Naive thymus-derived CD4-positive, alpha-beta T cell (primary cell): ENCODE measurements at regions not wholly inside any gene's neighbourhood (a gene's known extent, or its start where the extent isn't known, plus 50 kb on each side); places are given as distances from the start of the nearest gene placed in this dataset.

Experiments
- ATAC-seq: fragments of 150-1000 bp; cut with Tn5 transposase; 2 replicates; pipeline ENCODE4 v1.10.0; 2021; ENCODE audit warnings: mild to moderate bottlenecking, moderate library complexity
- CTCF ChIA-PET: fragments of 350-600 bp; sonication (Branson Sonifier 250); formaldehyde crosslinking; loops from one replicate; lab custom pipeline; 2021; ENCODE audit warnings: antibody characterized with exemption; lab: Charles Lee
- POLR2A ChIA-PET: fragments of 350-600 bp; sonication (Branson Sonifier 250); formaldehyde crosslinking; loops from one replicate; lab custom pipeline; 2021; ENCODE audit warnings: antibody characterized with exemption, inconsistent platforms; lab: Charles Lee
- DNase-seq, 9 donors: peaks; one replicate each; pipeline versions ENCODE4 v3.0.0 to v3.0.0-alpha.2; 2020 to 2022; ENCODE audit warnings: mixed read lengths in 1 of 9
- H3K27ac ChIP-seq: one replicate; pipeline ENCODE4 v1.7.0; 2013; ENCODE audit warnings: mild to moderate bottlenecking, low read depth, low read length, moderate library complexity
- H3K27me3 ChIP-seq, 2 donors: one replicate each; pipeline ENCODE4 v1.7.0; 2013; ENCODE audit warnings: low read length in 2 of 2, mild to moderate bottlenecking in 2 of 2, moderate library complexity in 2 of 2; ENCODE audit not compliant: control insufficient read depth in 2 of 2, insufficient read depth in 2 of 2
- H3K36me3 ChIP-seq, 3 experiments: 1 replicate in 2 of 3; 2 replicates in 1 of 3; pipeline ENCODE4 v1.7.0; 2013; ENCODE audit warnings: low read length in 3 of 3, mild to moderate bottlenecking in 3 of 3, moderate library complexity in 1 of 3; ENCODE audit not compliant: insufficient read depth in 3 of 3, control insufficient read depth in 2 of 3
- H3K4me1 ChIP-seq, 2 donors: one replicate each; pipeline ENCODE4 v1.7.0; 2013; ENCODE audit warnings: low read length in 2 of 2, mild to moderate bottlenecking in 2 of 2, moderate library complexity in 1 of 2; ENCODE audit not compliant: control insufficient read depth in 2 of 2, insufficient read depth in 2 of 2
- H3K4me3 ChIP-seq: 2 replicates; pipeline ENCODE4 v1.7.0; 2013; ENCODE audit warnings: mild to moderate bottlenecking, low read length
- H3K9me3 ChIP-seq, 3 experiments: 1 replicate in 2 of 3; 2 replicates in 1 of 3; pipeline ENCODE4 v1.7.0; 2013; ENCODE audit warnings: low read length in 3 of 3; ENCODE audit not compliant: control insufficient read depth in 2 of 3
- H3K27ac Mint-ChIP-seq, 9 donors: one replicate each; pipeline ENCODE4 v1.8.0; 2020 to 2022; ENCODE audit warnings: mixed read lengths in 9 of 9, mild to moderate bottlenecking in 8 of 9, moderate library complexity in 5 of 9, inconsistent platforms in 2 of 9
- H3K27me3 Mint-ChIP-seq, 5 donors: one replicate each; pipeline ENCODE4 v1.8.0; 2021 to 2022; ENCODE audit warnings: mixed read lengths in 5 of 5, mild to moderate bottlenecking in 1 of 5
- H3K36me3 Mint-ChIP-seq, 5 donors: one replicate each; pipeline ENCODE4 v1.8.0; 2020 to 2022; ENCODE audit warnings: mixed read lengths in 5 of 5, mild to moderate bottlenecking in 3 of 5, inconsistent platforms in 1 of 5
- H3K4me1 Mint-ChIP-seq, 7 donors: one replicate each; pipeline ENCODE4 v1.8.0; 2020 to 2022; ENCODE audit warnings: mixed read lengths in 7 of 7, mild to moderate bottlenecking in 3 of 7, inconsistent platforms in 1 of 7
- H3K4me3 Mint-ChIP-seq, 10 donors: one replicate each; pipeline ENCODE4 v1.8.0; 2020 to 2022; ENCODE audit warnings: mild to moderate bottlenecking in 10 of 10, mixed read lengths in 10 of 10, moderate library complexity in 6 of 10, inconsistent platforms in 2 of 10
- H3K9me3 Mint-ChIP-seq, 11 donors: one replicate each; pipeline ENCODE4 v1.8.0; 2020 to 2022; ENCODE audit warnings: mixed read lengths in 11 of 11, mild to moderate bottlenecking in 4 of 11, inconsistent platforms in 1 of 11, moderate library complexity in 1 of 11
- intact Hi-C, 2 donors: fragments of 100-400 bp; cut with micrococcal nuclease; formaldehyde crosslinking; loops; one replicate each; pipeline ENCODE4 v1.15.1; 2023

- peaks cover 5 to 17% of the 10 kb centered on the region in 2 donors for H3K4me1 ChIP-seq
- H3K9me3 Mint-ChIP-seq = peaks cover 0 to under 1% (median 0%) of the 10 kb centered on the region in 11 donors
- DNase-seq (no peak), ATAC-seq (no peak)
- no peak overlapping the region for H3K4me3 ChIP-seq
- peaks cover 0 to 3% (median 0%) of the 10 kb centered on the region in 5 donors for H3K27me3 Mint-ChIP-seq
- intact Hi-C loops = loop anchor here (2.0 to 10.0 kb wide), 6 partner anchors 115 to 652 kb away; partner anchors contain the start of gene THOC2 (in 1 of the 2)
- no peaks in the 10 kb centered on the region for H3K27me3 ChIP-seq
- H3K36me3 ChIP-seq = no peaks in the 10 kb centered on the region
- H3K4me1 Mint-ChIP-seq = peaks cover 9 to 36% (median 30%) of the 10 kb centered on the region in 7 donors
- CTCF ChIA-PET = interaction anchor here (1.1 kb wide), 2 partner anchors 136 to 154 kb away, joined by 3 to 10 read pairs; partner anchors contain the start of gene SH2D1A
- H3K36me3 Mint-ChIP-seq = peaks cover 0 to under 1% (median 0%) of the 10 kb centered on the region in 5 donors
- POLR2A ChIA-PET = no interaction called here
- no peak overlapping the region for H3K27ac ChIP-seq
- no peak overlapping the region for H3K27ac Mint-ChIP-seq
- H3K9me3 ChIP-seq = no peaks in the 10 kb centered on the region
- no peak overlapping the region for H3K4me3 Mint-ChIP-seq
Observed at GRCh38 chrX:124209792-124210576, 122.5 kb upstream of the TEX13D start.

GRCh38 chrX:124211312-124211942, 121.0 kb upstream of the TEX13D start:
- Mint-ChIP-seq H3K36me3 (peaks cover 0 to 6% (median 0%) of the 10 kb centered on the region in 5 donors), H3K4me1 (peaks cover 19 to 51% (median 45%) of the 10 kb centered on the region in 7 donors), H3K4me3 (no peak overlapping the region), H3K9me3 (peaks cover 0 to 1% (median 0%) of the 10 kb centered on the region in 11 donors), H3K27ac (peak overlapping the region in 1 of 9 donors; percentile 21), H3K27me3 (peaks cover 0 to 3% (median 0%) of the 10 kb centered on the region in 5 donors)
- H3K4me1 ChIP-seq = peaks cover 20 to 31% of the 10 kb centered on the region in 2 donors
- no peak overlapping the region for H3K4me3 ChIP-seq
- no peak overlapping the region for H3K27ac ChIP-seq
- intact Hi-C loops = loop anchor here (1.0 to 10.0 kb wide), 12 partner anchors 30 to 651 kb away; partner anchors contain the start of genes SH2D1A (in 1 of the 2) and THOC2 (in 1 of the 2)
- CTCF ChIA-PET = interaction anchor here (0.6 to 1.0 kb wide), 2 partner anchors 21 to 127 kb away, joined by 3 read pairs; no protein-coding TSS in a partner anchor
- no peaks in the 10 kb centered on the region for H3K27me3 ChIP-seq
- POLR2A ChIA-PET = no interaction called here
- peak in 7 of 9 donors; percentile 27 to 63 (median 51) for DNase-seq
- ATAC-seq = peak; percentile 83
- H3K9me3 ChIP-seq = no peaks in the 10 kb centered on the region
- no peaks in the 10 kb centered on the region for H3K36me3 ChIP-seq

- Mint-ChIP-seq H3K36me3 (peaks cover 0 to 9% (median 0%) of the 10 kb centered on the region in 5 donors), H3K27ac (peak overlapping the region; percentile 19 to 80 (median 68)), H3K9me3 (peaks cover 0 to 1% (median 0%) of the 10 kb centered on the region in 11 donors), H3K27me3 (peaks cover 0 to 3% (median 0%) of the 10 kb centered on the region in 5 donors), H3K4me3 (peak overlapping the region in 8 of 10 donors; percentile 9 to 70 (median 50)), H3K4me1 (peaks cover 27 to 63% (median 57%) of the 10 kb centered on the region in 7 donors)
- peak; percentile 46 for ATAC-seq
- H3K4me3 ChIP-seq = no peak overlapping the region
- ChIA-PET POLR2A (no interaction called here), CTCF (no interaction called here)
- H3K4me1 ChIP-seq = peaks cover 32 to 43% of the 10 kb centered on the region in 2 donors
- no peaks in the 10 kb centered on the region for H3K9me3 ChIP-seq
- no peak overlapping the region for H3K27ac ChIP-seq
- peak in 6 of 9 donors; percentile 18 to 33 (median 23) for DNase-seq
- no peaks in the 10 kb centered on the region for H3K27me3 ChIP-seq
- intact Hi-C loops = loop anchor here (5.0 to 10.0 kb wide), 4 partner anchors 118 to 650 kb away; partner anchors contain the start of gene THOC2 (in 1 of the 2)
- no peaks in the 10 kb centered on the region for H3K36me3 ChIP-seq
Observed at GRCh38 chrX:124212622-124213021, 119.8 kb upstream of the TEX13D start.

DNA sequence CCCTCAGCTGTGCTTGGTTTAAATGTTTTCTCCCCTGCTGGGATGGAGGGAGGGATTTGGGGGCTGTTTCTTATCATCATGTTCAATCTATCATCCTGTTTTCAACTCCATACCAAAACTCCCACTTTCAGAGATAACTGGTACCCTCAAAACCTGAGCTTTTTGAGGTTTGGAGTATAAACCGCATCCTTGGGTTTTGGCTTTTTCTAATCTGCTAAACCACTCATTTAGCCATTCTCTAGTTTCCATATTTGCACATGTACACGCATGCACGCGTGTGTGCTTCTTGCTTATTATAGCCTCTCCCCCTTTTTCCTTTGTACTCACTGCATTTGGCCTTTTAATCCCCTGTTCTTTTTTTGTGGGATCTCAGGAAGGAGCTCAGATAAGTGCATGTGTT, 116.7 kb upstream of the TEX13D start:
- H3K4me1 ChIP-seq = peaks cover 57 to 69% of the 10 kb centered on the region in 2 donors
- H3K36me3 Mint-ChIP-seq = peaks cover 0 to 11% (median 0%) of the 10 kb centered on the region in 5 donors
- H3K4me3 ChIP-seq = no peak overlapping the region
- no peaks in the 10 kb centered on the region for H3K9me3 ChIP-seq
- H3K4me1 Mint-ChIP-seq = peaks cover 43 to 87% (median 79%) of the 10 kb centered on the region in 7 donors
- intact Hi-C loops = loop anchor here (5.0 to 10.0 kb wide), 5 partner anchors 57 to 522 kb away; partner anchors contain the start of gene THOC2 (in 1 of the 2)
- no peaks in the 10 kb centered on the region for H3K36me3 ChIP-seq
- H3K4me3 Mint-ChIP-seq = peak overlapping the region in 8 of 10 donors; percentile 12 to 80 (median 45)
- CTCF ChIA-PET = no interaction called here
- POLR2A ChIA-PET = no interaction called here
- H3K9me3 Mint-ChIP-seq = peaks cover 0 to 3% (median 0%) of the 10 kb centered on the region in 11 donors
- ATAC-seq (no peak), DNase-seq (no peak)
- peak overlapping the region; percentile 56 to 98 (median 89) for H3K27ac Mint-ChIP-seq
- no peaks in the 10 kb centered on the region for H3K27me3 ChIP-seq
- no peaks in the 10 kb centered on the region for H3K27me3 Mint-ChIP-seq
- H3K27ac ChIP-seq = peak overlapping the region; percentile 72

GRCh38 chrX:124216396-124217115, 115.9 kb upstream of the TEX13D start:
- H3K9me3 Mint-ChIP-seq = peaks cover 0 to 3% (median 0%) of the 10 kb centered on the region in 11 donors

More at GRCh38 chrX:124216396-124217115, 115.9 kb upstream of the TEX13D start:
- Mint-ChIP-seq H3K27ac (peak overlapping the region; percentile 76 to 98 (median 93)), H3K27me3 (no peaks in the 10 kb centered on the region), H3K36me3 (peaks cover 0 to 13% (median 0%) of the 10 kb centered on the region in 5 donors), H3K4me3 (peak overlapping the region in 9 of 10 donors; percentile 18 to 80 (median 75)), H3K4me1 (peaks cover 43 to 90% (median 81%) of the 10 kb centered on the region in 7 donors)
- intact Hi-C loops = loop anchor here (1.0 to 10.0 kb wide), 6 partner anchors 56 to 521 kb away; partner anchors contain the start of gene THOC2 (in 1 of the 2)
- Histone ChIP-seq H3K27ac (peak overlapping the region; percentile 72), H3K9me3 (no peaks in the 10 kb centered on the region), H3K4me1 (peaks cover 53 to 67% of the 10 kb centered on the region in 2 donors), H3K36me3 (no peaks in the 10 kb centered on the region), H3K4me3 (peak overlapping the region; percentile 36), H3K27me3 (no peaks in the 10 kb centered on the region)
- ChIA-PET CTCF (interaction anchor here (0.8 to 1.1 kb wide), 2 partner anchors 137 to 170 kb away, joined by 3 to 4 read pairs; no protein-coding TSS in a partner anchor), POLR2A (interaction anchor here (1.0 to 2.9 kb wide), 4 partner anchors 127 to 142 kb away, joined by 3 to 17 read pairs (median 8); partner anchors contain the start of gene SH2D1A)
- ATAC-seq (no peak), DNase-seq (no peak)
